ENCODE measurements at regions not wholly inside any gene's neighbourhood (a gene's known extent, or its start where the extent isn't known, plus 50 kb on each side); places are given as distances from the start of the nearest gene placed in this dataset.

DNA sequence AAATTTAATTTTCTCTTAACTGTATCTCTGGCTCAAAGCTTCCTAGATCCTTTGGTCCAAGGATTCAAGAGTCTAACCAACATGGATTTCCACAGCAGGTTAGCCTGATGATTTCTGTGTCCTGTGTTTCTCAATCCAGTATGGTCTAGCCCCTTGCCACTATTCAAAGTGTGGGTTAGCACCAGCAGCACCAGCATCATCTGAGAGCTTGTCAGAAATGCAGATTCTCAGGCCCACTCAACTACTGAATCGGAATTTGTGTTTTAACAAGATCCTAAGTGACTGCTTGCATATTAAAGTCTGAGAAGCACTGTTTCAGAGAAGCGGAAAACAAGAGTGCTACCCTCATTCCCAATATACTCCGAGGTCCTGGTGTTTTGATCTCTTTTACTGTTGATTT lies 133.8 kb upstream of the PRDM1 start:
- H3K27ac ChIP-seq (ENCODE audit: extremely low read depth, low read depth, low read length), result no peak overlapping the region
- TF ChIP-seq, protein P1, sequence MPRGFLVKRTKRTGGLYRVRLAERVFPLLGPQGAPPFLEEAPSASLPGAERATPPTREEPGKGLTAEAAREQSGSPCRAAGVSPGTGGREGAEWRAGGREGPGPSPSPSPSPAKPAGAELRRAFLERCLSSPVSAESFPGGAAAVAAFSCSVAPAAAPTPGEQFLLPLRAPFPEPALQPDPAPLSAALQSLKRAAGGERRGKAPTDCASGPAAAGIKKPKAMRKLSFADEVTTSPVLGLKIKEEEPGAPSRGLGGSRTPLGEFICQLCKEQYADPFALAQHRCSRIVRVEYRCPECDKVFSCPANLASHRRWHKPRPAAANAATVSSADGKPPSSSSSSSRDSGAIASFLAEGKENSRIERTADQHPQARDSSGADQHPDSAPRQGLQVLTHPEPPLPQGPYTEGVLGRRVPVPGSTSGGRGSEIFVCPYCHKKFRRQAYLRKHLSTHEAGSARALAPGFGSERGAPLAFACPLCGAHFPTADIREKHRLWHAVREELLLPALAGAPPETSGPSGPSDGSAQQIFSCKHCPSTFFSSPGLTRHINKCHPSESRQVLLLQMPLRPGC (tag by site-specific recombination; IDR thresholded peaks at IDR 0.05), result no peak
- TF ChIP-seq ZNF202 (tag by site-specific recombination; IDR thresholded peaks at IDR 0.05; ENCODE audit: borderline replicate concordance) (no peak), ZNF623 (tag by site-specific recombination; IDR thresholded peaks at IDR 0.05) (no peak), ZNF394 (tag by site-specific recombination; IDR thresholded peaks at IDR 0.05; ENCODE audit: borderline replicate concordance) (no peak), BCL11B (tag by site-specific recombination; IDR thresholded peaks at IDR 0.05; ENCODE audit: low read depth) (no peak), ZNF571 (tag by site-specific recombination; IDR thresholded peaks at IDR 0.05) (no peak)
- TF ChIP-seq, protein P2, sequence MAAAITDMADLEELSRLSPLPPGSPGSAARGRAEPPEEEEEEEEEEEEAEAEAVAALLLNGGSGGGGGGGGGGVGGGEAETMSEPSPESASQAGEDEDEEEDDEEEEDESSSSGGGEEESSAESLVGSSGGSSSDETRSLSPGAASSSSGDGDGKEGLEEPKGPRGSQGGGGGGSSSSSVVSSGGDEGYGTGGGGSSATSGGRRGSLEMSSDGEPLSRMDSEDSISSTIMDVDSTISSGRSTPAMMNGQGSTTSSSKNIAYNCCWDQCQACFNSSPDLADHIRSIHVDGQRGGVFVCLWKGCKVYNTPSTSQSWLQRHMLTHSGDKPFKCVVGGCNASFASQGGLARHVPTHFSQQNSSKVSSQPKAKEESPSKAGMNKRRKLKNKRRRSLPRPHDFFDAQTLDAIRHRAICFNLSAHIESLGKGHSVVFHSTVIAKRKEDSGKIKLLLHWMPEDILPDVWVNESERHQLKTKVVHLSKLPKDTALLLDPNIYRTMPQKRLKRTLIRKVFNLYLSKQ (tag by site-specific recombination; IDR thresholded peaks at IDR 0.05; ENCODE audit: borderline replicate concordance), result no peak
- TF ChIP-seq, protein P3, sequence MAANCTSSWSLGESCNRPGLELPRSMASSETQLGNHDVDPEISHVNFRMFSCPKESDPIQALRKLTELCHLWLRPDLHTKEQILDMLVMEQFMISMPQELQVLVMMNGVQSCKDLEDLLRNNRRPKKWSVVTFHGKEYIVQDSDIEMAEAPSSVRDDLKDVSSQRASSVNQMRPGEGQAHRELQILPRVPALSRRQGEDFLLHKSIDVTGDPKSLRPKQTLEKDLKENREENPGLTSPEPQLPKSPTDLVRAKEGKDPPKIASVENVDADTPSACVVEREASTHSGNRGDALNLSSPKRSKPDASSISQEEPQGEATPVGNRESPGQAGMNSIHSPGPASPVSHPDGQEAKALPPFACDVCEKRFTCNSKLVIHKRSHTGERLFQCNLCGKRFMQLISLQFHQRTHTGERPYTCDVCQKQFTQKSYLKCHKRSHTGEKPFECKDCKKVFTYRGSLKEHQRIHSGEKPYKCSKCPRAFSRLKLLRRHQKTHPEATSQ (tag by site-specific recombination; IDR thresholded peaks at IDR 0.05), result no peak
- H3K9me3 ChIP-seq (ENCODE audit: control insufficient read depth, insufficient read depth, low read depth, low read length), result no peaks in the 10 kb centered on the region
- no peaks in the 10 kb centered on the region for H3K36me3 ChIP-seq (ENCODE audit: control insufficient read depth in 2 of 2, insufficient read depth in 1 of 2, low read length in 2 of 2)
- no peak overlapping the region for H3K4me3 ChIP-seq (ENCODE audit: low read depth, low read length)
- POLR2A ChIA-PET, result no interaction called here
- H3K4me1 ChIP-seq (ENCODE audit: control insufficient read depth, insufficient read depth, low read length), result no peaks in the 10 kb centered on the region; the same call in 1 of the 2 replicates
- CTCF ChIA-PET, result interaction anchor here (0.6 to 0.7 kb wide), 2 partner anchors 38 to 494 kb away, joined by 3 to 4 read pairs; no protein-coding TSS in a partner anchor

DNA sequence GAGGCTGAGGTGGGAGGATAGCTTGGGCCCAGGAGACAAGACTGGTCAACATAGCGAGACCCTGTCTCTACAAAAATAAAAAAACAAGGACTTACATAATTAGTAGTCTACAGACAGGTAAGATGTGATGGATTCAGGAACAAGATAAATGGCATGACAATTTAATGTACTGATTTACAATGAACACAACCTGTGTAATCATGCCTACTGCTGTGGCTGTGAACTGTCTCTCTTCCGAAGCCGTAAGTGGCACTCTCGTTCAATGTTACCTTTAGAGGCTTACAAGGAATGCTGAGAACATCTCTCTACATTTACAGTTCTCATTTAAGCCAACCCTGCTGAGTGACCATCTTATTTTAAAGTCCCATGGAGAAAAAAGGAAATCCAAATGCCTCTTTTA lies 134.8 kb upstream of the PRDM1 start:
- Histone ChIP-seq H3K4me3 (ENCODE audit: low read depth, low read length) (no peak overlapping the region), H3K9me3 (ENCODE audit: control insufficient read depth, insufficient read depth, low read depth, low read length) (no peaks in the 10 kb centered on the region), H3K4me1 (ENCODE audit: control insufficient read depth, insufficient read depth, low read length) (no peaks in the 10 kb centered on the region; the same call in 1 of the 2 replicates), H3K36me3 (ENCODE audit: control insufficient read depth in 2 of 2, insufficient read depth in 1 of 2, low read length in 2 of 2) (no peaks in the 10 kb centered on the region), H3K27ac (ENCODE audit: extremely low read depth, low read depth, low read length) (no peak overlapping the region)
- CTCF ChIA-PET, result interaction anchor here (0.6 to 1.3 kb wide), 4 partner anchors 133 to 272 kb away, joined by 3 to 6 read pairs (median 3); no protein-coding TSS in a partner anchor
- POLR2A ChIA-PET, result no interaction called here
- TF ChIP-seq ZNF37A (tag by site-specific recombination; IDR thresholded peaks at IDR 0.05) (no peak), ZNF114 (tag by site-specific recombination; IDR thresholded peaks at IDR 0.05) (no peak), ZNF791 (tag by site-specific recombination; IDR thresholded peaks at IDR 0.05) (no peak), REPIN1 (tag by site-specific recombination; IDR thresholded peaks at IDR 0.05; ENCODE audit: low read depth) (no peak), ZNF174 (tag by site-specific recombination; IDR thresholded peaks at IDR 0.05) (no peak), ZNF302 (tag by site-specific recombination; IDR thresholded peaks at IDR 0.05; ENCODE audit: low read depth) (no peak), ZNF670 (tag by site-specific recombination; IDR thresholded peaks at IDR 0.05; ENCODE audit: low read depth) (no peak), ZNF664 (tag by site-specific recombination; IDR thresholded peaks at IDR 0.05) (no peak), ZNF391 (tag by site-specific recombination; IDR thresholded peaks at IDR 0.05; ENCODE audit: borderline replicate concordance, low read depth) (no peak), ZNF202 (tag by site-specific recombination; IDR thresholded peaks at IDR 0.05; ENCODE audit: borderline replicate concordance) (no peak)
- TF ChIP-seq, protein P4, sequence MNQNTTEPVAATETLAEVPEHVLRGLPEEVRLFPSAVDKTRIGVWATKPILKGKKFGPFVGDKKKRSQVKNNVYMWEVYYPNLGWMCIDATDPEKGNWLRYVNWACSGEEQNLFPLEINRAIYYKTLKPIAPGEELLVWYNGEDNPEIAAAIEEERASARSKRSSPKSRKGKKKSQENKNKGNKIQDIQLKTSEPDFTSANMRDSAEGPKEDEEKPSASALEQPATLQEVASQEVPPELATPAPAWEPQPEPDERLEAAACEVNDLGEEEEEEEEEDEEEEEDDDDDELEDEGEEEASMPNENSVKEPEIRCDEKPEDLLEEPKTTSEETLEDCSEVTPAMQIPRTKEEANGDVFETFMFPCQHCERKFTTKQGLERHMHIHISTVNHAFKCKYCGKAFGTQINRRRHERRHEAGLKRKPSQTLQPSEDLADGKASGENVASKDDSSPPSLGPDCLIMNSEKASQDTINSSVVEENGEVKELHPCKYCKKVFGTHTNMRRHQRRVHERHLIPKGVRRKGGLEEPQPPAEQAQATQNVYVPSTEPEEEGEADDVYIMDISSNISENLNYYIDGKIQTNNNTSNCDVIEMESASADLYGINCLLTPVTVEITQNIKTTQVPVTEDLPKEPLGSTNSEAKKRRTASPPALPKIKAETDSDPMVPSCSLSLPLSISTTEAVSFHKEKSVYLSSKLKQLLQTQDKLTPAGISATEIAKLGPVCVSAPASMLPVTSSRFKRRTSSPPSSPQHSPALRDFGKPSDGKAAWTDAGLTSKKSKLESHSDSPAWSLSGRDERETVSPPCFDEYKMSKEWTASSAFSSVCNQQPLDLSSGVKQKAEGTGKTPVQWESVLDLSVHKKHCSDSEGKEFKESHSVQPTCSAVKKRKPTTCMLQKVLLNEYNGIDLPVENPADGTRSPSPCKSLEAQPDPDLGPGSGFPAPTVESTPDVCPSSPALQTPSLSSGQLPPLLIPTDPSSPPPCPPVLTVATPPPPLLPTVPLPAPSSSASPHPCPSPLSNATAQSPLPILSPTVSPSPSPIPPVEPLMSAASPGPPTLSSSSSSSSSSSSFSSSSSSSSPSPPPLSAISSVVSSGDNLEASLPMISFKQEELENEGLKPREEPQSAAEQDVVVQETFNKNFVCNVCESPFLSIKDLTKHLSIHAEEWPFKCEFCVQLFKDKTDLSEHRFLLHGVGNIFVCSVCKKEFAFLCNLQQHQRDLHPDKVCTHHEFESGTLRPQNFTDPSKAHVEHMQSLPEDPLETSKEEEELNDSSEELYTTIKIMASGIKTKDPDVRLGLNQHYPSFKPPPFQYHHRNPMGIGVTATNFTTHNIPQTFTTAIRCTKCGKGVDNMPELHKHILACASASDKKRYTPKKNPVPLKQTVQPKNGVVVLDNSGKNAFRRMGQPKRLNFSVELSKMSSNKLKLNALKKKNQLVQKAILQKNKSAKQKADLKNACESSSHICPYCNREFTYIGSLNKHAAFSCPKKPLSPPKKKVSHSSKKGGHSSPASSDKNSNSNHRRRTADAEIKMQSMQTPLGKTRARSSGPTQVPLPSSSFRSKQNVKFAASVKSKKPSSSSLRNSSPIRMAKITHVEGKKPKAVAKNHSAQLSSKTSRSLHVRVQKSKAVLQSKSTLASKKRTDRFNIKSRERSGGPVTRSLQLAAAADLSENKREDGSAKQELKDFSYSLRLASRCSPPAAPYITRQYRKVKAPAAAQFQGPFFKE (tag by site-specific recombination; IDR thresholded peaks at IDR 0.05; ENCODE audit: borderline replicate concordance), result no peak
